ENCODE measurements at regions not wholly inside any gene's neighbourhood (a gene's known extent, or its start where the extent isn't known, plus 50 kb on each side); places are given as distances from the start of the nearest gene placed in this dataset.

- DNase-seq, result no peak
Observed at GRCh38 chr13:104779311-104779993, 1713.2 kb upstream of the SLC10A2 start.

GRCh38 chr13:104773775-104774174, 1707.6 kb upstream of the SLC10A2 start:
- DNase-seq, result no peak

- DNase-seq, result no peak
Observed at GRCh38 chr13:104769545-104769944, 1703.3 kb upstream of the SLC10A2 start.

- DNase-seq, result no peak
Observed at GRCh38 chr13:104766319-104766718, 1700.1 kb upstream of the SLC10A2 start.

- no peak for DNase-seq
Observed at GRCh38 chr13:104764600-104764999, 1698.4 kb upstream of the SLC10A2 start.

GRCh38 chr13:104759069-104759468, 1692.9 kb upstream of the SLC10A2 start:
- no peak for DNase-seq

- DNase-seq, result no peak
Observed at GRCh38 chr13:104757712-104758111, 1691.5 kb upstream of the SLC10A2 start.

GRCh38 chr13:104750377-104750776, 1684.2 kb upstream of the SLC10A2 start:
- no peak for DNase-seq

- DNase-seq, result no peak
Observed at GRCh38 chr13:104740641-104741222, 1674.5 kb upstream of the SLC10A2 start.

- no peak for DNase-seq
Observed at GRCh38 chr13:104737713-104738112, 1671.5 kb upstream of the SLC10A2 start.

GRCh38 chr13:104733427-104733826, 1667.2 kb upstream of the SLC10A2 start:
- no peak for DNase-seq

- no peak for DNase-seq
Observed at GRCh38 chr13:104715111-104715510, 1648.9 kb upstream of the SLC10A2 start.

GRCh38 chr13:104705031-104705750, 1639.0 kb upstream of the SLC10A2 start:
- DNase-seq, result no peak

GRCh38 chr13:104701591-104701990, 1635.4 kb upstream of the SLC10A2 start:
- no peak for DNase-seq

GRCh38 chr13:104694397-104694796, 1628.2 kb upstream of the SLC10A2 start:
- DNase-seq, result no peak

- DNase-seq, result no peak
Observed at GRCh38 chr13:104693126-104693525, 1626.9 kb upstream of the SLC10A2 start.

GRCh38 chr13:104691767-104692467, 1625.7 kb upstream of the SLC10A2 start:
- DNase-seq, result no peak

- DNase-seq, result no peak
Observed at GRCh38 chr13:104686484-104686883, 1620.3 kb upstream of the SLC10A2 start.

- DNase-seq, result no peak
Observed at GRCh38 chr13:104683789-104684188, 1617.6 kb upstream of the SLC10A2 start.

- no peak for DNase-seq
Observed at GRCh38 chr13:104678161-104678560, 1611.9 kb upstream of the SLC10A2 start.

- no peak for DNase-seq
Observed at GRCh38 chr13:104671901-104672300, 1605.7 kb upstream of the SLC10A2 start.

GRCh38 chr13:104657196-104657595, 1591.0 kb upstream of the SLC10A2 start:
- no peak for DNase-seq

- no peak for DNase-seq
Observed at GRCh38 chr13:104650431-104650830, 1584.2 kb upstream of the SLC10A2 start.

GRCh38 chr13:104648291-104648690, 1582.1 kb upstream of the SLC10A2 start:
- DNase-seq, result no peak
